Psoas muscle (tissue), 7 donors: ENCODE measurements at regions not wholly inside any gene's neighbourhood (a gene's known extent, or its start where the extent isn't known, plus 50 kb on each side); places are given as distances from the start of the nearest gene placed in this dataset.

Experiments
- ATAC-seq, 4 donors: fragments of 200-7000 bp; cut with Tn5 transposase; one replicate each; pipeline ENCODE4 v1.9.1; 2020; ENCODE audit warnings: moderate library complexity in 3 of 4, mild to moderate bottlenecking in 2 of 4
- DNase-seq, 2 donors: peaks; one replicate each; pipeline ENCODE4 v3.0.0-alpha.2; 2020
- H3K27ac ChIP-seq: fragments of 200-600 bp; one replicate; pipeline ENCODE4 v1.8.0; 2022
- H3K27me3 ChIP-seq, 3 donors: fragments of 200-600 bp in 1 of 3; one replicate each; pipeline versions ENCODE4 v1.6.1 to v1.8.0; 2013 to 2022; ENCODE audit warnings: low read length in 2 of 3, mild to moderate bottlenecking in 2 of 3, moderate library complexity in 1 of 3; ENCODE audit not compliant: insufficient read depth in 3 of 3
- H3K36me3 ChIP-seq, 2 donors: fragments of 200-600 bp in 1 of 2; one replicate each; pipeline versions ENCODE4 v1.6.1 to v1.8.0; 2013 to 2022; ENCODE audit warnings: low read depth in 1 of 2, mild to moderate bottlenecking in 1 of 2, moderate library complexity in 1 of 2; ENCODE audit not compliant: insufficient read depth in 1 of 2
- H3K4me1 ChIP-seq: fragments of 200-600 bp; one replicate; pipeline ENCODE4 v1.8.0; 2022
- H3K4me3 ChIP-seq: fragments of 200-600 bp; one replicate; pipeline ENCODE4 v1.8.0; 2022; ENCODE audit warnings: mild to moderate bottlenecking
- H3K9me3 ChIP-seq: fragments of 200-600 bp; one replicate; pipeline ENCODE4 v1.8.0; 2022
- CTCF ChIP-seq: fragments of 200-600 bp; IDR thresholded peaks from one replicate; pipeline ENCODE4 v1.8.0; 2022; ENCODE audit warnings: antibody characterized with exemption
- WGBS, 3 donors: extraction: QIAGEN DNeasy Blood & Tissue Kit; methylation state at CpG; one replicate each; pipeline versions ENCODE4 v1.1.6 to v1.1.7; 2013; 5-methylcytosine and 5-hydroxymethylcytosine counted together
- intact Hi-C, 2 donors: fragments of 100-400 bp; cut with DNase I; formaldehyde crosslinking; loops; one replicate each; pipeline versions ENCODE4 v1.11.0 to v1.14.2; 2022
- donor health status: healthy with polysubstance abuse.
- donor health status: DM: no; HTN: no; CAD: no; lungs with moderate emphysema.
- donor health status: Bipolar disorder and iron deficiency.
- donor health status: healthy.
- donor health status: DM: yes; HTN: yes; CAD: no.
- donor health status: DM: no; HTN: no; CAD: no.
- donor health status: DM: yes; HTN: yes; CAD: no.

DNA sequence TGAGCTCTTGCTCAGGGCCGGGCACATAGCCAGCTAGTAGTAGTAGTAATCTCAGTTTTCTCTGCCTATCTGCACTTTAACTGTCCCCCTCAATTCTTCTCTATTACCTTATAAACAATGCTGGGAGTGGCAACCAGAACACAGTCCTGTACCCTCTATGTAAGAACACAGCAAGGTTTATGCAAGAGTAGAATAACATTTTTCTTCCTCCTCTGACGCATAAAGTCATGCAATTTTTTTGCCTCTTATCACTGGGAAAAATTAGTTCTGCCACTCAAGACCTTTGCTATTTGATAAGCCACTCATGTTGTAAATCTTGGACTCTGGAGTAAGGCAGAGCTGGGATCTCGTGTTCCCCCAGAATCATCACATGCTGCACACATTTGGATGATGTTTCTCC is 200.7 kb upstream of the SOX11 start:
- Histone ChIP-seq H3K9me3 (no peaks in the 10 kb centered on the region), H3K27ac (no peak overlapping the region), H3K4me1 (no peaks in the 10 kb centered on the region), H3K27me3 (no peaks in the 10 kb centered on the region), H3K4me3 (no peak overlapping the region), H3K36me3 (no peaks in the 10 kb centered on the region)
- 79 to 87% (median 79%) methylated on average over 3 of the region's 3 CpGs for WGBS, 3 donors
- DNase-seq (no peak), ATAC-seq (no peak)
- TF ChIP-seq CTCF: no peak
- intact Hi-C loops: no loop called here

DNA sequence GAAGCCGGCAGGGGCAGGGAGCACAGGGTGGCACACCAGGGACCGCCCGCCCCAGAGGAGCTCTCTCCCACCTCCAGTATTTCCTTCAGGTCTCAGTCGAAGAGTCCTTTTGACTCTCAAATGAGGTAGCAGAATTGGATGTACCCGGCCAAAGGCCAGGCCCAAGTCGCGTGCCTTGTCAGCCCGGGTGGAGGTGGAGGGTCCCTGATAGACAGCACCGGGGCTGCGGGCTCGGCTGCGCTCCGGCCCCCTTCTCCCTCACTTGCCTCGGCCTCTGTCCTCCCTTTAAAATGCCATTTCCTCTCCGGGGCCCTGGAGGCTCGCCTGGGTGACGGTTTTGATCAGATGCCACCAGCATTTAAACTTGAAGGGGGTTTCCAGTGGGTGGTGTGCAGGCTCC is 198.9 kb upstream of the SOX11 start:
- WGBS, 3 donors: 91 to 96% (median 91%) methylated on average over 17 of the region's 17 CpGs
- Histone ChIP-seq H3K27me3 (no peaks in the 10 kb centered on the region), H3K4me3 (no peak overlapping the region), H3K27ac (no peak overlapping the region), H3K4me1 (no peaks in the 10 kb centered on the region), H3K36me3 (no peaks in the 10 kb centered on the region), H3K9me3 (no peaks in the 10 kb centered on the region)
- no peak for ATAC-seq
- DNase-seq: no peak
- intact Hi-C loops: no loop called here
- no peak for TF ChIP-seq CTCF

DNA sequence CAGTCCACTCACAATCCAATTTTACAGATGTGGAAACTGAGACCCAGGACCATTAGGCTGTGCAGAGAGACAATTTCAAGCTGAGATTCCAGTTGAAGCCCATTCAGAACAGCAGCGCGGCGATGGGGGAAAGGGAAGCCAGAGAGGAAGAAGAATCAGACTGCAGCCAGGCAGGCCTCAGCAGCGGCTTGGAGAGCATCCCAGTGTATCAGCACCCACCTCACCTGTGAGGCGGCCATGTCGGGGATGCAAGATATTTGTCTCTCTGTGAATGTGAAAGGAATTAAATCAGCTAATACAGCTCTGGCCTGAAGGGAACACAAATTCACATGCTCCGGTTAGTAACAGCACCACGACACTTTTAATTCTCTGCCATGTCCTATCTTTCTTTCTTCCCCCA is 198.0 kb upstream of the SOX11 start:
- Histone ChIP-seq H3K4me1 (no peaks in the 10 kb centered on the region), H3K4me3 (no peak overlapping the region), H3K36me3 (no peaks in the 10 kb centered on the region), H3K27me3 (no peaks in the 10 kb centered on the region), H3K9me3 (no peaks in the 10 kb centered on the region), H3K27ac (no peak overlapping the region)
- WGBS, 3 donors: 90 to 94% (median 93%) methylated on average over 8 of the region's 8 CpGs
- no peak for TF ChIP-seq CTCF
- intact Hi-C loops: no loop called here
- ATAC-seq: no peak
- DNase-seq: no peak

GRCh38 chr2:5495586-5495985 is 196.6 kb upstream of the SOX11 start:
- Histone ChIP-seq H3K27ac (no peak overlapping the region), H3K36me3 (no peaks in the 10 kb centered on the region), H3K9me3 (no peaks in the 10 kb centered on the region), H3K27me3 (no peaks in the 10 kb centered on the region), H3K4me1 (no peaks in the 10 kb centered on the region), H3K4me3 (no peak overlapping the region)
- DNase-seq (no peak), ATAC-seq (no peak)
- no peak for TF ChIP-seq CTCF
- WGBS, 3 donors: 67 to 77% (median 68%) methylated on average over 8 of the region's 8 CpGs
- intact Hi-C loops: no loop called here

- no peaks in the 10 kb centered on the region for H3K9me3 ChIP-seq
- intact Hi-C loops: no loop called here
- no peak for DNase-seq
- H3K27ac ChIP-seq: no peak overlapping the region
- ATAC-seq: no peak
- no peaks in the 10 kb centered on the region for H3K4me1 ChIP-seq
- WGBS, 3 donors: 95 to 97% (median 96%) methylated on average over 10 of the region's 10 CpGs
- H3K4me3 ChIP-seq: no peak overlapping the region
- no peaks in the 10 kb centered on the region for H3K36me3 ChIP-seq
- no peaks in the 10 kb centered on the region for H3K27me3 ChIP-seq
- no peak for TF ChIP-seq CTCF
These were observed 194.3 kb upstream of the SOX11 start for GRCh38 chr2:5497874-5498273.
